Liver (tissue), 8 donors: ENCODE measurements at regions not wholly inside any gene's neighbourhood (a gene's known extent, or its start where the extent isn't known, plus 50 kb on each side); places are given as distances from the start of the nearest gene placed in this dataset.

Experiments
- DNase-seq: peaks from one replicate; pipeline ENCODE4 v3.0.0-alpha.2; 2017; ENCODE audit warnings: low spot score
- H3K27ac ChIP-seq, 2 donors: one replicate each; pipeline ENCODE4 v1.7.0; 2013; ENCODE audit warnings: inconsistent platforms in 2 of 2, low read length in 2 of 2, control low read depth in 1 of 2, low read depth in 1 of 2, mild to moderate bottlenecking in 1 of 2
- H3K27me3 ChIP-seq, 4 donors: one replicate each; pipeline versions ENCODE4 v1.6.1 to v1.7.0; 2013; ENCODE audit warnings: low read length in 3 of 4, inconsistent platforms in 1 of 4, mild to moderate bottlenecking in 1 of 4, moderate library complexity in 1 of 4; ENCODE audit not compliant: control insufficient read depth in 4 of 4, insufficient read depth in 4 of 4
- H3K36me3 ChIP-seq, 4 donors: one replicate each; pipeline versions ENCODE4 v1.6.1 to v1.7.0; 2013; ENCODE audit warnings: low read length in 3 of 4, mild to moderate bottlenecking in 3 of 4, low read depth in 1 of 4, moderate library complexity in 1 of 4; ENCODE audit not compliant: control insufficient read depth in 4 of 4, insufficient read depth in 3 of 4
- H3K4me1 ChIP-seq, 4 donors: one replicate each; pipeline versions ENCODE4 v1.6.1 to v1.7.0; 2013; ENCODE audit warnings: low read length in 3 of 4, mild to moderate bottlenecking in 3 of 4, moderate library complexity in 1 of 4; ENCODE audit not compliant: control insufficient read depth in 4 of 4, insufficient read depth in 4 of 4
- H3K4me3 ChIP-seq, 3 donors: one replicate each; pipeline versions ENCODE4 v1.6.1 to v1.7.0; 2013; ENCODE audit warnings: low read length in 3 of 3, control low read depth in 1 of 3, low read depth in 1 of 3, mild to moderate bottlenecking in 1 of 3
- H3K9ac ChIP-seq, 2 donors: one replicate each; pipeline ENCODE4 v1.7.0; 2013; ENCODE audit warnings: low read length in 2 of 2, mild to moderate bottlenecking in 2 of 2, moderate library complexity in 2 of 2, control low read depth in 1 of 2, low read depth in 1 of 2
- H3K9me3 ChIP-seq, 4 donors: one replicate each; pipeline versions ENCODE4 v1.6.1 to v1.7.0; 2013; ENCODE audit warnings: low read length in 3 of 4; ENCODE audit not compliant: control insufficient read depth in 4 of 4
- ATF3 ChIP-seq: IDR thresholded peaks from 2 replicates; pipeline ENCODE4 v1.6.1; 2016; ENCODE audit warnings: antibody characterized with exemption
- CTCF ChIP-seq: fragments of 150-350 bp; IDR thresholded peaks from 2 replicates; pipeline ENCODE4 v1.5.1; 2017; ENCODE audit warnings: improper control_type of control experiment, low read depth, low read length; ENCODE audit not compliant: missing input control
- EGR1 ChIP-seq, 2 donors: IDR thresholded peaks; 2 replicates each; pipeline ENCODE4 v1.6.1; 2016 to 2018; ENCODE audit warnings: antibody characterized with exemption in 2 of 2, low read depth in 2 of 2
- FOXA1 ChIP-seq: IDR thresholded peaks from 2 replicates; pipeline ENCODE4 v1.6.1; 2016; ENCODE audit warnings: antibody characterized with exemption
- FOXA2 ChIP-seq: IDR thresholded peaks from 2 replicates; pipeline ENCODE4 v1.6.1; 2016; ENCODE audit warnings: antibody characterized with exemption
- GABPA ChIP-seq, 2 donors: IDR thresholded peaks in 1 of 2; conservative IDR thresholded peaks in 1 of 2; 2 replicates each; pipeline ENCODE4 v1.6.1; 2016; ENCODE audit warnings: antibody characterized with exemption in 2 of 2, mild to moderate bottlenecking in 1 of 2, moderate library complexity in 1 of 2
- HNF4A ChIP-seq, 2 donors: conservative IDR thresholded peaks; 2 replicates each; pipeline ENCODE4 v1.6.1; 2016; ENCODE audit warnings: antibody characterized with exemption in 2 of 2, mild to moderate bottlenecking in 2 of 2
- HNF4G ChIP-seq: IDR thresholded peaks from 2 replicates; pipeline ENCODE4 v1.6.1; 2016; ENCODE audit warnings: antibody characterized with exemption
- JUND ChIP-seq, 2 donors: IDR thresholded peaks; 2 replicates each; pipeline ENCODE4 v1.6.1; 2016; ENCODE audit warnings: antibody characterized with exemption in 2 of 2
- MAX ChIP-seq: IDR thresholded peaks from 2 replicates; pipeline ENCODE4 v1.6.1; 2016; ENCODE audit warnings: antibody characterized with exemption
- NR2F2 ChIP-seq: IDR thresholded peaks from 2 replicates; pipeline ENCODE4 v1.6.1; 2016; ENCODE audit warnings: antibody characterized with exemption
- RAD21 ChIP-seq, 2 donors: IDR thresholded peaks; 2 replicates each; pipeline ENCODE4 v1.6.1; 2016; ENCODE audit warnings: antibody characterized with exemption in 2 of 2, mild to moderate bottlenecking in 2 of 2
- REST ChIP-seq: IDR thresholded peaks from 2 replicates; pipeline ENCODE4 v1.6.1; 2016; ENCODE audit warnings: antibody characterized with exemption, mild to moderate bottlenecking
- RXRA ChIP-seq, 2 donors: IDR thresholded peaks; 2 replicates each; pipeline ENCODE4 v1.6.1; 2017 to 2018; ENCODE audit warnings: antibody characterized with exemption in 2 of 2, mild to moderate bottlenecking in 1 of 2
- SP1 ChIP-seq: IDR thresholded peaks from 2 replicates; pipeline ENCODE4 v1.6.1; 2018; ENCODE audit warnings: antibody characterized with exemption, mild to moderate bottlenecking
- TAF1 ChIP-seq: conservative IDR thresholded peaks from 2 replicates; pipeline ENCODE4 v1.6.1; 2016; ENCODE audit warnings: antibody characterized with exemption, mild to moderate bottlenecking
- YY1 ChIP-seq: IDR thresholded peaks from 2 replicates; pipeline ENCODE4 v1.6.1; 2016; ENCODE audit warnings: antibody characterized with exemption, mild to moderate bottlenecking
- ZBTB33 ChIP-seq: IDR thresholded peaks from 2 replicates; pipeline ENCODE4 v1.6.1; 2016; ENCODE audit warnings: antibody characterized with exemption
- WGBS: extraction: QIAGEN DNeasy Blood & Tissue Kit; methylation state at CpG from one replicate; pipeline ENCODE4 v1.1.7; 2013; 5-methylcytosine and 5-hydroxymethylcytosine counted together
- donor health status: healthy.
- donor health status: healthy.
- donor health status: healthy.
- donor health status: healthy.
- donor health status: healthy.

GRCh38 chr2:20949256-20949655 is 94.6 kb downstream of the APOB start:
- no peak for TF ChIP-seq FOXA2
- no peak for TF ChIP-seq YY1
- no peak for TF ChIP-seq ATF3
- TF ChIP-seq RXRA (IDR thresholded peaks at IDR 0.05) = no peak
- TF ChIP-seq MAX = no peak
- no peak for TF ChIP-seq SP1
- TF ChIP-seq NR2F2 = no peak
- no peak for TF ChIP-seq JUND (IDR thresholded peaks at IDR 0.05)
- TF ChIP-seq CTCF = no peak
- no peak for TF ChIP-seq HNF4G
- TF ChIP-seq ZBTB33 = no peak
- TF ChIP-seq GABPA (IDR thresholded peaks at IDR 0.05 in 1 of 2, conservative IDR thresholded peaks at IDR 0.05 in 1 of 2) = no peak
- TF ChIP-seq EGR1 (IDR thresholded peaks at IDR 0.05; ENCODE audit: low read depth in 2 of 2) = no peak
- no peak for TF ChIP-seq RAD21 (IDR thresholded peaks at IDR 0.05)
- no peak for TF ChIP-seq REST
- no peak for TF ChIP-seq TAF1
- no peak for TF ChIP-seq FOXA1
- no peak for TF ChIP-seq HNF4A (conservative IDR thresholded peaks at IDR 0.05)
- H3K9me3 ChIP-seq = no peaks in the 10 kb centered on the region

GRCh38 chr2:20946468-20946867 is 97.4 kb downstream of the APOB start:
- Histone ChIP-seq H3K9ac (no peak overlapping the region), H3K4me1 (no peaks in the 10 kb centered on the region), H3K4me3 (no peak overlapping the region), H3K27me3 (no peaks in the 10 kb centered on the region), H3K27ac (no peak overlapping the region), H3K36me3 (no peaks in the 10 kb centered on the region), H3K9me3 (no peaks in the 10 kb centered on the region)
- DNase-seq = no peak
- WGBS = 78% methylated on average over 3 of the region's 3 CpGs
- TF ChIP-seq NR2F2 (no peak), GABPA (IDR thresholded peaks at IDR 0.05 in 1 of 2, conservative IDR thresholded peaks at IDR 0.05 in 1 of 2) (no peak), EGR1 (IDR thresholded peaks at IDR 0.05; ENCODE audit: low read depth in 2 of 2) (no peak), JUND (IDR thresholded peaks at IDR 0.05) (no peak), FOXA1 (no peak), HNF4A (conservative IDR thresholded peaks at IDR 0.05) (no peak), SP1 (no peak), RXRA (IDR thresholded peaks at IDR 0.05) (no peak), MAX (no peak), REST (no peak), ATF3 (no peak)

More at GRCh38 chr2:20949256-20949655, 94.6 kb downstream of the APOB start:
- H3K4me3 ChIP-seq = no peak overlapping the region
- no peaks in the 10 kb centered on the region for H3K4me1 ChIP-seq
- H3K9ac ChIP-seq = no peak overlapping the region
- no peak overlapping the region for H3K27ac ChIP-seq
- no peaks in the 10 kb centered on the region for H3K36me3 ChIP-seq
- H3K27me3 ChIP-seq = no peaks in the 10 kb centered on the region
- WGBS = 83% methylated on average over 12 of the region's 12 CpGs
- DNase-seq = no peak
